ENCODE measurements at regions not wholly inside any gene's neighbourhood (a gene's known extent, or its start where the extent isn't known, plus 50 kb on each side); places are given as distances from the start of the nearest gene placed in this dataset.
"Not testable (repeated sequence)": the region's sequence is repeated elsewhere in the genome, so short reads cannot be mapped to it uniquely, and the experiment has no call there.

DNA sequence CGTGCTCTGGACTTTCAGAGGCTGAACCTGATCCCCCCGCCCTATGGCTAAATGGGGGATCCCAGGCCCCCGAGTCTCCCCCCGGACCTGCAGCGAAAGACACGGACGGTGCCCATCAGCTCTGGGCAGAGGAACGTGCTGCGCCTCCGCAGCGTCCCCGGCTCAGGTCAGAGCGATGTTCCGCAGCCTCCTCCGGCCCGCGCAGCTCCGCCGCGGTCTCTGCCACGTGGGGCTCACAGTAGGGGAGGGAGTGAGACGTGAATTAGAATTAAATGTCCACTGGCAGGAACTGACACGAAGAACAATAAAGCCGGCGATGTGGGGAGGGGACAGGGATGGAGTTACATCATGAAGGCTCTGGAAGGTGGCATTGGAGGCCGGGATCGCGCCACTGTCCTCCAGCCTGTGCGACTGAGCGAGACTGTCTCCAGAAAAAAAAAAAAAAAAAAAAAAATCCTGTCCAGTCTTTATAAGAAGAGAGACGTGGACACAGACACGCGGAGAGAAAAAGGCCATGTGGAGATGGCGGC lies 4053.0 kb upstream of the TPTE start:
- TF ChIP-seq POLR2A (IDR thresholded peaks at IDR 0.05) = not testable (repeated sequence)
- TF ChIP-seq, protein P1, sequence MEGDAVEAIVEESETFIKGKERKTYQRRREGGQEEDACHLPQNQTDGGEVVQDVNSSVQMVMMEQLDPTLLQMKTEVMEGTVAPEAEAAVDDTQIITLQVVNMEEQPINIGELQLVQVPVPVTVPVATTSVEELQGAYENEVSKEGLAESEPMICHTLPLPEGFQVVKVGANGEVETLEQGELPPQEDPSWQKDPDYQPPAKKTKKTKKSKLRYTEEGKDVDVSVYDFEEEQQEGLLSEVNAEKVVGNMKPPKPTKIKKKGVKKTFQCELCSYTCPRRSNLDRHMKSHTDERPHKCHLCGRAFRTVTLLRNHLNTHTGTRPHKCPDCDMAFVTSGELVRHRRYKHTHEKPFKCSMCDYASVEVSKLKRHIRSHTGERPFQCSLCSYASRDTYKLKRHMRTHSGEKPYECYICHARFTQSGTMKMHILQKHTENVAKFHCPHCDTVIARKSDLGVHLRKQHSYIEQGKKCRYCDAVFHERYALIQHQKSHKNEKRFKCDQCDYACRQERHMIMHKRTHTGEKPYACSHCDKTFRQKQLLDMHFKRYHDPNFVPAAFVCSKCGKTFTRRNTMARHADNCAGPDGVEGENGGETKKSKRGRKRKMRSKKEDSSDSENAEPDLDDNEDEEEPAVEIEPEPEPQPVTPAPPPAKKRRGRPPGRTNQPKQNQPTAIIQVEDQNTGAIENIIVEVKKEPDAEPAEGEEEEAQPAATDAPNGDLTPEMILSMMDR (IDR thresholded peaks at IDR 0.05 in 4 of 5, conservative IDR thresholded peaks at IDR 0.05 in 1 of 5) = not testable (repeated sequence)
